Esophagus muscularis mucosa (tissue), 4 donors: ENCODE measurements at regions not wholly inside any gene's neighbourhood (a gene's known extent, or its start where the extent isn't known, plus 50 kb on each side); places are given as distances from the start of the nearest gene placed in this dataset.

ENCODE experiments used
- DNase-seq: peaks from one replicate; pipeline ENCODE4 v3.0.0-alpha.2; 2017; ENCODE audit errors: extremely low spot score
- H3K27ac ChIP-seq, 4 donors: fragments of 200-600 bp; sonication (generic); replicated peaks in 1 of 4; 1 replicate in 3 of 4; 2 replicates in 1 of 4; pipeline ENCODE4 v1.5.1; 2016 to 2019; ENCODE audit warnings: mild to moderate bottlenecking in 1 of 4
- H3K27me3 ChIP-seq, 4 donors: fragments of 200-600 bp; sonication (generic); one replicate each; pipeline versions ENCODE4 v1.5.1 to v1.6.0; 2016 to 2019
- H3K36me3 ChIP-seq, 4 donors: fragments of 200-600 bp; sonication (generic); one replicate each; pipeline ENCODE4 v1.5.1; 2016 to 2019
- H3K4me1 ChIP-seq, 4 donors: fragments of 200-600 bp; sonication (generic); one replicate each; pipeline ENCODE4 v1.5.1; 2016 to 2019
- H3K4me3 ChIP-seq, 4 donors: fragments of 200-600 bp; sonication (generic); 1 replicate in 2 of 4; 2 replicates in 2 of 4; pipeline ENCODE4 v1.5.1; 2016 to 2019; ENCODE audit warnings: mild to moderate bottlenecking in 4 of 4, moderate library complexity in 1 of 4
- H3K9me3 ChIP-seq, 4 donors: fragments of 200-600 bp; sonication (generic); 1 replicate in 3 of 4; 2 replicates in 1 of 4; pipeline ENCODE4 v1.5.1; 2016 to 2019
- EP300 ChIP-seq: sonication (generic); formaldehyde crosslinking; IDR thresholded peaks from one replicate; pipeline ENCODE4 v1.6.1; 2017; ENCODE audit warnings: antibody characterized with exemption
- POLR2A ChIP-seq: fragments of 450-650 bp; IDR thresholded peaks from one replicate; pipeline ENCODE4 v1.6.1; 2017; ENCODE audit warnings: antibody characterized with exemption, moderate library complexity, mild to moderate bottlenecking, low read depth
- POLR2AphosphoS5 ChIP-seq, 2 donors: sonication (generic); formaldehyde crosslinking; IDR thresholded peaks; one replicate each; pipeline ENCODE4 v1.6.1; 2017; ENCODE audit warnings: antibody characterized with exemption in 2 of 2
- WGBS: methylation state at CpG from one replicate; pipeline ENCODE4 v1.1.5; 2018; 5-methylcytosine and 5-hydroxymethylcytosine counted together
- intact Hi-C: fragments of 100-400 bp; cut with DNase I; formaldehyde crosslinking; loops from one replicate; pipeline ENCODE4 v1.15.1; 2023
- TF ChIP-seq, protein P1 (sequence below), 3 experiments: fragments of 200-600 bp in 2 of 3; fragments of 450-650 bp in 1 of 3; sonication (generic) in 2 of 3; IDR thresholded peaks; one replicate each; pipeline ENCODE4 v1.5.1; 2017 to 2019; ENCODE audit warnings: antibody characterized with exemption in 3 of 3, mild to moderate bottlenecking in 2 of 3, moderate library complexity in 1 of 3

DNA sequence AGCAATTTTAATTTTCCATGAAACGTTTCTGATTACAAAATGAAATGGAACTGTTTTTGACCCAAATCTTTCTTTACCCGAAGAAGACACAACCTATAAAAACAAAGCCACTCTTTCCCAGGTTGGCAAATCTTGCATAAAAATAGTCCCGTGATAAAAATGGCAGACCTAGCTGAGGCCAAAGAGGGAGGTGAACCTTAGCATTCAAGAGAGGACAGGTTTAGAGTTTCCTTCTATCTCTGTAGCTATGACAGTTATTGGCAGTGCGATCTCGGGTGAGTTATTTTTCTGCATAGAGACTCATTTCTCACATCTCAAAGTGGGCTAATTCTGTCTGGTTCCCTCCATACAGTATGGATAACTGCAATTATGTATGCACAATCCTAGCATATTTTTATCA lies 241.4 kb downstream of the MAP2K6 start:
- peaks cover 0 to 18% (median 14%) of the 10 kb centered on the region in 4 donors for H3K4me1 ChIP-seq
- peak overlapping the region in 2 of 4 donors; percentile 25 to 26 for H3K27ac ChIP-seq
- no peak for DNase-seq
- H3K27me3 ChIP-seq: no peaks in the 10 kb centered on the region
- intact Hi-C loops: loop anchor here (10.0 kb wide), 1 partner anchor 91 kb away; no protein-coding TSS in a partner anchor
- no peaks in the 10 kb centered on the region for H3K9me3 ChIP-seq
- TF ChIP-seq EP300 (no peak), POLR2AphosphoS5 (IDR thresholded peaks at IDR 0.05) (no peak), POLR2A (no peak)
- TF ChIP-seq, protein P1, sequence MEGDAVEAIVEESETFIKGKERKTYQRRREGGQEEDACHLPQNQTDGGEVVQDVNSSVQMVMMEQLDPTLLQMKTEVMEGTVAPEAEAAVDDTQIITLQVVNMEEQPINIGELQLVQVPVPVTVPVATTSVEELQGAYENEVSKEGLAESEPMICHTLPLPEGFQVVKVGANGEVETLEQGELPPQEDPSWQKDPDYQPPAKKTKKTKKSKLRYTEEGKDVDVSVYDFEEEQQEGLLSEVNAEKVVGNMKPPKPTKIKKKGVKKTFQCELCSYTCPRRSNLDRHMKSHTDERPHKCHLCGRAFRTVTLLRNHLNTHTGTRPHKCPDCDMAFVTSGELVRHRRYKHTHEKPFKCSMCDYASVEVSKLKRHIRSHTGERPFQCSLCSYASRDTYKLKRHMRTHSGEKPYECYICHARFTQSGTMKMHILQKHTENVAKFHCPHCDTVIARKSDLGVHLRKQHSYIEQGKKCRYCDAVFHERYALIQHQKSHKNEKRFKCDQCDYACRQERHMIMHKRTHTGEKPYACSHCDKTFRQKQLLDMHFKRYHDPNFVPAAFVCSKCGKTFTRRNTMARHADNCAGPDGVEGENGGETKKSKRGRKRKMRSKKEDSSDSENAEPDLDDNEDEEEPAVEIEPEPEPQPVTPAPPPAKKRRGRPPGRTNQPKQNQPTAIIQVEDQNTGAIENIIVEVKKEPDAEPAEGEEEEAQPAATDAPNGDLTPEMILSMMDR (IDR thresholded peaks at IDR 0.05): no peak
- no peak overlapping the region for H3K4me3 ChIP-seq
- H3K36me3 ChIP-seq: no peaks in the 10 kb centered on the region
- WGBS: 82% methylated on average over 5 of the region's 5 CpGs

DNA sequence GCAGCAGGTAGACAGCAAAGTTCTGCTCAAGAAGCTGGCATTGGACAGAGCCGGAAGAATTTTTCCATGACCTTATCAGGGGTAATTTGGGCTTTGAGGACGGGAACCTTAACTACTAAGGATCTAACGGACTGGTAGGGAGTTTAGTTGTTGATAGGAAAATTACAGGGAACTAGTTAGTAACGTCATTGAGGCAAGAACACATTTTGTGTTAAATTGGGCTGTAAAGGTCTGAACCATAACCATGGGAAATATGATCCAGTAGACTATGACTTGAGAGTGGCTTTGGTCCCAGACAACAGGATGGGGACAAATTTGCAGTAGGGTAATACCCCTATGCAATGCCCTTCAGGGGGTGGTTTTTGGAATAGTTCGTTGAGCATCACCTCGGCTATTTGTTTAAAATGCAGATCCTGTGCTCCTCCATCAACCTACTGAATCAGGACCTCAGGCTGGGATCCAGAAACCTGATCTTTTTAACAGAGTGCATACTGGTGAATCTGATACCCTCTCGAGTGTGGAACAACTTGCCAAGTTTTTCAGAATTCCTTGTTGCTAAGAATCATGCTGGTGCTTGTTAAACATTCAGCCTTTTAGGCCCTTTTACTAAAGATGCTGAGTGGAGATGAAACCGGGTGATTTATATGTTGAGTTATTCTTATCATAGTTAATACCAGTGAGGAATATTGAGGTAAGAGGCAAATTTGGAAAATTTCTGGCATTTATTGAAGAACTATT lies 255.1 kb downstream of the MAP2K6 start:
- intact Hi-C loops: no loop called here
- WGBS: 67% methylated on average over 8 of the region's 8 CpGs

DNA sequence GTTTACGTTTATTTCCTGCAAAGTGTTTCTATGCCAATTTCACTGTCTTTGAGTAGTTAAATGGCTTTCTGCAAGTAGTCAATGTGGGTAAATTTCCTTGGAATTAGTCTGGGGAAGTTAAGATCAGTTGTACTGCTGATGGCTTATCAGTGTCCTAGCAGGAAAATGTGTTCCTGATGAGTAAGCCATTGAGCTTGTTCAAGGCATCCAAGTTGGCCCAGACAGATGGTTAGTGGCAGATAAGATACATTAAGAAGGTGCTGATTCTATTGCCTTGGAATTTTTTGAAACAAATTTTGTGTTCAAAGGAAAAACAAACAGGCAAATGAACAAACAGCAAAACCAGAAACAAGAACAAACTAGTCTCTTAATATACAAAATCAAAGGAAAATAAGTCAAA lies 258.4 kb downstream of the MAP2K6 start:
- Histone ChIP-seq H3K4me3 (no peak overlapping the region), H3K27me3 (no peaks in the 10 kb centered on the region), H3K27ac (no peak overlapping the region), H3K36me3 (no peaks in the 10 kb centered on the region), H3K4me1 (no peaks in the 10 kb centered on the region), H3K9me3 (no peaks in the 10 kb centered on the region)
- DNase-seq: no peak
- no peak for TF ChIP-seq POLR2AphosphoS5 (IDR thresholded peaks at IDR 0.05)
- TF ChIP-seq POLR2A: no peak
- no peak for TF ChIP-seq EP300
- TF ChIP-seq, protein P1 (IDR thresholded peaks at IDR 0.05): no peak
- intact Hi-C loops: no loop called here
- 78% methylated on average over 1 of the region's 1 CpG for WGBS

More for the DNA sequence above, 255.1 kb downstream of the MAP2K6 start:
- no peaks in the 10 kb centered on the region for H3K27me3 ChIP-seq
- no peaks in the 10 kb centered on the region for H3K9me3 ChIP-seq
- H3K4me3 ChIP-seq: no peak overlapping the region
- no peaks in the 10 kb centered on the region for H3K36me3 ChIP-seq
- TF ChIP-seq, protein P1 (IDR thresholded peaks at IDR 0.05): no peak
- no peak for TF ChIP-seq POLR2AphosphoS5 (IDR thresholded peaks at IDR 0.05)
- TF ChIP-seq EP300: no peak
- no peak for TF ChIP-seq POLR2A
- H3K4me1 ChIP-seq: no peaks in the 10 kb centered on the region
- no peak overlapping the region for H3K27ac ChIP-seq
- DNase-seq: no peak

DNA sequence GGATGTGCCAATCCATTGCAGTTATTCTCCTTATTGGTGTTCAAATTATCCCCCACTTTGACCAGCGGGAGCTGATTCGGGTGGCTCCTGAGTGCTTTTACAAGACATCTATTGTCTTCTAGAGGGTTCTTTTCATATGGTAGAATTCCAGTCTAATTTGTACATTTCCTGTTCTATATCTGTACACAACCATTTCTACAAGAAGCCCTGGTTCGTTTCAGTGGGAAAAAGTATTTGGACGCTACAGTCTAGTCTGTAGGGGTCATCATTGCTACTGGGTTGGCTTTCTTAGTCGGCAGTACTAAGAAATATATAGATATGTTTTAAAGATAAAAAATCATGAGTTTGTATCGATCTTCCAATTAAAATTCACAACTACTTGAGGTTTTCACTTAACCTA lies 262.6 kb downstream of the MAP2K6 start:
- intact Hi-C loops: no loop called here
- Histone ChIP-seq H3K4me1 (no peaks in the 10 kb centered on the region), H3K27ac (no peak overlapping the region), H3K9me3 (no peaks in the 10 kb centered on the region), H3K4me3 (no peak overlapping the region), H3K36me3 (no peaks in the 10 kb centered on the region), H3K27me3 (no peaks in the 10 kb centered on the region)
- TF ChIP-seq, protein P1 (IDR thresholded peaks at IDR 0.05): peak in 1 of 3 experiments; percentile 16
- no peak for TF ChIP-seq POLR2AphosphoS5 (IDR thresholded peaks at IDR 0.05)
- no peak for TF ChIP-seq EP300
- TF ChIP-seq POLR2A: no peak
- no peak for DNase-seq
- whole genome bisulfite sequencing: 56% methylated on average over 6 of the region's 6 CpGs
